ENCODE measurements at regions not wholly inside any gene's neighbourhood (a gene's known extent, or its start where the extent isn't known, plus 50 kb on each side); places are given as distances from the start of the nearest gene placed in this dataset.

DNA sequence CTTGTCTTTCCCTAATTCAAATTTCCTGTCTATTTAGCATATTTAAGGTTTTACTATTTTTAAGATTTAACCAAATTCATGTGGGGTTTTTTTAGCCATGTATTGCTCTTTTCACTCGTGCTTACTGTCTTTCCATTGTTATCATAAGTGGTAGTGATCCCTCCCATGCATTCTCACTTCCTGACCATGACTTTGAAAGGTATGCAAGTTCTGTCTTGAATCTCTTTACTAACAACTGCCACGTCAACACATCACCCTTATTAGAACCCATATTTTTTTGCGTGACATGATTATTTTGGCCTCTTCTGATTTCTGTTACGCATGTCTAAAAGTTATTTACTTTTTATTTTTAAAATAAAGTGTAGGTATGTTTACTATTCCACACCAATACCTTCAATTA lies 94.7 kb upstream of the CDH6 start:
- no peak for DNase-seq

DNA sequence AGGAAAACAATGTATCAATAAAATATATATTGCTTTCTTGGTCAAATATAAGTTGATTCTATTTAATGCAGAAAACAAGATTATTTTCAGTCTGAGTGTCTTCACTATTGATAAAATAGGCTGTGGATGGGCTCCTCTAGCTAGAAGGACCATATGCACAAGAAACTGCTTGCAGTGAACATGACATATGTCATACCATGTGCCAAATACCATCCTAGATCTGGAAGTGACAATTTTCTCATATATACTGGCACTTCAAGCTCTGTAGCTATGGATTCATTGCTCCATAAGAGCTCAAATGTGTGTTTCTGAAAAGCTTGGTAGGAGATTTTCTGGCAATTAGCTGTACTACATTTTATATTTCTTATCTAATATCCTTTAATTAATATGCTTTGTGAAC lies 95.6 kb upstream of the CDH6 start:
- no peak for DNase-seq

DNA sequence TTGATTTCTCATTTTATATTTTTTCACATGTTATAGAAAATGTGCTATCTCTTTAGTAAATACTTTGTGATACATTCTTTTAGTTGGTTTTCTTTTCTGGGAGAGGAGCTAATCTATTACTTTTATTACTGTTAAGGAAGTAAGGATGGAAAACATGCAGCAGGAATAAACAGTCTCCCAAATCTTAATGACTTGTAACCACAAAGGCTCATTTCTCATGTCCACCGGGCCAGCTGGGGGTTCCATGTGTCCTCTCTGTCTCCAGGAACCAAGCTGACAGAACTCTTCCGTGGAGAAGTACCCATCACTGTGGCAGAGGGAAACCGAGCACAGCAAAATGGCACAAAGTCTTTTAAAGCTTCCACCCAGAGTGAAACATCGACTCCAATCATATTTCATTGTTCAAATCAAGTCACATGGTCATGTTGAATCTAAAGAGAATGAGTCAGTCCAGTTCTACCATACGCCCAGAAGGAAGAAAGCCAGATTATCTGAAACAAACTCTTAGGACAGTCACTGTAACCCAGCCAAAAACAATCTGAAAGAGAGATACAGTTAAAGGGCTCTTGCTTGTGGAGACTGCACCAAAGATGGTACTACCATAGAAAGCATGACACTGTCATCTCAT lies 97.1 kb upstream of the CDH6 start:
- DNase-seq = no peak

DNA sequence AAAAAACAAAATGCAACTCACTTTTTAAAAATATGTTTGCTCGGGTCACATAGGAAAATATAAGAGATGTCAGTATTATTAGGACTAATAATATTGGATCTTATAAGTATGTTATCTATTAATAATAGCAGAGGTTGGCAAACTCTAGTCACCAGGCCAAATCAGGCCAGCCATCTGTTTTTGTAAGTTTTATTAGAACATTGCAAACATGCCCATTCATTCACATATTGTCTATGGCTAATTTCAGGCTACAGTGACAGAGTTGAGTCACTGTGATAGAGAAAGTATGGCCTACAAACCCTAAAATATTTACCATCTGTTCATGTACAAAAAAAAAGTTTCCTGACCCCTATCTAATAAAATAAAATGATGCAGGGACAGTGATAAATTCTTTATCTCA lies 97.7 kb upstream of the CDH6 start:
- DNase-seq = no peak

DNA sequence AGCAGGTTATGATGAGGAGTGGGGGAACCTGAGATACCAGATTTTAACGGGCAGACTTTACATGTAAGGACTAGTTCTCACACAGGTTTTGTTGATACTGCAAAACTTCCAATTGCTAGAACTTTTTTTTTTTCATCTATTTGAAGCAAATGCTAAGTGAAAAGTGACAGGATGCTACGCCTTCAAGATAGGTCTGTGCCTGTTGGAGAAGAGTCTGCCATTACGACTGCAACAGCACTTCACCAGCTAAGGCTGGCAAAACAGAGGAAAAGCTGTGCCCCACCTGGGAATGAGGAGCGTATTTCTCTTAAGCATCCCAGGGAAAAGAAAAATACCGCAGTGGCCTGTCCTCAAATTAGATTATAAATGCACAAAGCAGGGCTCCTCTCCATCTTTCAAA lies 102.0 kb upstream of the CDH6 start:
- no peak for DNase-seq

DNA sequence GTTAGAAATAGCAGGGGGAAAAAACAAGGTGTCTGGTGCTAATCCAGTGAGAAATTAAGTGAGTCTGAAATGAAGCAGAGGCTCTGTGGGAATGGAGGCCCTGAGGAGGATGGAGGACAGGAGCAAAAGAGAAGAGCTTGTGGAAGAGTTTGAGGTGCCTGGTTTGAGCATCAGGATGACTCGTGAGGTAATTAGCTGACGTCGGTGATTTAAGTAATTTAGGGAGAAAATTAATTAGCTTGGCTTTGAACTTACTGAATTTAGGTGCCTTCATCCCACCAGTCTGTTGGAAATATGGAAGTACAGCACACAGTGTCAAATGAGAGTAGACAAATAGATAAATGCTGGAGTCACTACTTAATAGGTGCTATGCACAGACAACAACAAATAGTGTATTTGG lies 103.0 kb upstream of the CDH6 start:
- no peak for DNase-seq

DNA sequence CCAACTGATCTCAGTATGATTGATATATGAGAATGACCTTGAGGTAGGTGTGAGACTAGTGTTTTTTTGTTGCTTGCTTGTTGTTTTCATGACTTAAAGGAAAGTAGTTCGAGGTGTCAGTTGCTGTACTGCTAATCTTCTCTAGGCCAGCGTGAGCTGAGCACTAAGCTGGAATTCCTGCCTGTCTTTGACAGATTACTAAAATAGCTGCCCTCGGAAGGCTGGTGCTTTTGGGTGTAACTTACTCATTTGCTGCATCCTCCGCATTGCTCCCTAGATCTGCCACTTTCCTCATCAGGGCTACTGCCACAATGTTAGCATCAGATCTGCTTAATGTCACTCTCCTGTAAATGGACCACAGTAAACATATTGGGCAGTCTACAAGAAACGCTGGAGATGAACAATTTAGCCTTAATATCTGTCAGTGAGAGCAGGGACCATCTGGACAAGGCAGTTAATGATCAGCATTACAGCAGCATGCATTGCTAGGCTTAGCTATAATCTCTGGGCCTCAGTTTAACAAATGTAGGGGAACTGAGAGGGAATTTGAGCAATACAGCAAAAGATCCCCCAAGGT lies 106.6 kb upstream of the CDH6 start:
- DNase-seq = no peak

DNA sequence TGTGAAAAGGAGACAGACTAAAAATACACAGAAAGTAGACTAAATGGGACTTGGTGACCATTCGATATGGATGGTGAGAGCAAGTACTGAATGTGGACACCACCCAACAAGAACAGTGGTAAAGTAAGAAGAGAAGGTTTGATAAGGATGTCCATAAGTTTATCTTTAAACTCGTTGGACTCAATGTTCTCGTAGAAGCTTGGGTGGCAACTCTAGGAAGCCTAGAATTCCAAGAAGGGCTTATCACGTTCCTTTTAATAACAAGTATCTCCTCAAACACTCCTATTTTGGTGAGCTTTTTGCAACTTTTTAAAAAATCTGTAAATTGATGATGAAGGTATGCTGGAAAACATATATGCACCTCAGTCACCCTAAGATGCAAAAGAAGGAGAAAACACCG lies 108.6 kb upstream of the CDH6 start:
- DNase-seq = no peak

DNA sequence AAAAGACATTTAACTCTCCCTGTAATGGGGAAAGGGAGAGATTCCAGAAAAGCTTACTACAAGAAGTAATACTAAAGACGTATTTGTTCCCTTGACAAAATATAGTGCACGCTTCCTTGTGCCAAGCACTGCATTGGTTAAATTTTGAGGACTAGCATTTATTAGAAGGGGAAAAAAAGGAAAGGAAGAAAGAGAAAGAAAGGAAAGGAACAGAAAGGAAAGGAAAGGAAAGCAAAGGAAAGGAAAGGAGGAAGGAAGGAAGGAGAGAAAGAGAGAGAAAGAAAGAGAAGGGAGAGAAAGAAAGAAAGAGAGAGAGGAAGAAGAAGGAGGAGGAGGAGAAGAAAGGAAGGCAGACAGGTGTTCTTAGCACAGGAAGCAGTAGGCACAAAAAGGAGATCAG lies 110.1 kb upstream of the CDH6 start:
- DNase-seq = no peak

DNA sequence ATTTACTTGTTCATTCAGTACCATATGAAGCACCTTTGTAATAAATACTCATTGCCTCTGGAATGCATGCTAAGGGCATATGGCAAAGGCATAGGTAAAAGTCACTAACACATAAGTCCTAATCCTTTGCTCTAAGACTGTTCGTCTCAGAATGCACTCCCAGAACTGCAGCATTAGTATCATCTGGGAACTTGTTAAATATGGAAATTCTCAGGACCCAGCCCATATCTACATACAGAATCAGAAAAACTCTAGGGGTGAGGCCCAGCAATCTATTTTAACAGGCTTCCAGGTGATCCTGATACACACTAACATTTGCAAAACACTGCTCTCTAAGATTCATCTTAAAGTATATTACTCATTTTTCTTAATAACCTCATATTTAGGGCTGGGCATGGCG lies 113.8 kb upstream of the CDH6 start:
- no peak for DNase-seq

DNA sequence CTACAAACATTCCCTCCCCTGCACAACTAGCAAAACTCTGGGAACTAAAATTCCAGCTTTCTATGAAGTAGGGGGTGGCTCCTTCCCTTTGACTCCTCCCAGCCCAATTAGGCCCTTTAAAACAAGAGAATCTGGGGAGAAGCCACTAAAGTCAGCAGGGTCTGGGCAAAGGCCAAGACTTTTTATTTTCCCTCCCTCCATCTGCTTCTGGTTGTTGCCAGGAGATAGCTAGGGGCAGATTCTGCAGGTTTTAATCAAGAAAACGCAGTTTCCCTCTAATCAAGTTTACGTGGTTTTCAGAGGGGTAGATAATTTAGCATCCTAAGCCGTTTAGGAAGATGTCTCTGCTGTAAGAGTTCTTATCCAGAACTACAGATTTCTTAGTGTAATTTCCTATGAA lies 114.5 kb upstream of the CDH6 start:
- DNase-seq = peak in 1 of 3 donors; percentile 5

DNA sequence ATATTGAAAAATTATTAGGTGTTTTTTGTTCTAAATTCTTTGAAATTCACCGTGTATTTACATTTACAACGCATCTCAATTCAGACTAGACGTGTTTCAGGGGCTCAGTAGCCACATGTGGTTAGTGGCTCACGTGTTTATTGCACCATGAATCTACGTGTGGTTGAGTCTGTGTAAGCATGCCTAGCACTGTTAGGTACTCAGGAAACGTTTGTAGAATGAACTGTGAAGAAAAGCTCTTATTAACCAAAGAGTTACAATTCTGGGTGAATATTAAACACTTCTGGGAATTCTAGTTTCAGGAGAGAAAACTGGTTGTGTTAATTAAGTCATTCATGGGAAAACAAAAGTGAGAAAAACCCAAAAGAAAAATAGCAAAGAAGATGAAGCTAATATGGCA lies 117.5 kb upstream of the CDH6 start:
- DNase-seq = no peak

DNA sequence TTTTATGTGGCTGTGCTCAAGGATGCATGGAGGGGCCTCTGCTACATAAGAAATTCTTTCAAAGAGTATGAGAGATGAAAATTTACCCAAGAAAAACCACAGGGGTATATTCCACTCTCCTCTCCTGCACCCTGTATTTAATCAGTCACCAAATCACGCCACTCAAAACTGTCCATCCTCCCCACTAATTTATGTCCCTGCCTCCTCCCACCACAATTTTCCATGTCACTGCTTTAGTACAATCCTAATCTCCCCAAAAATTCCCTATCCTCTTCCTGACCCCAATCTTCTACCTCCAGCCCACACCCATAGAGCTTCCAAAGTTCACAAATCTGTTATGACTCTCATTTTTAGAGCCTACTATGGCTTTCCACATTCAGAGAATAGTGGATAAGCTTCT lies 125.2 kb upstream of the CDH6 start:
- no peak for DNase-seq

DNA sequence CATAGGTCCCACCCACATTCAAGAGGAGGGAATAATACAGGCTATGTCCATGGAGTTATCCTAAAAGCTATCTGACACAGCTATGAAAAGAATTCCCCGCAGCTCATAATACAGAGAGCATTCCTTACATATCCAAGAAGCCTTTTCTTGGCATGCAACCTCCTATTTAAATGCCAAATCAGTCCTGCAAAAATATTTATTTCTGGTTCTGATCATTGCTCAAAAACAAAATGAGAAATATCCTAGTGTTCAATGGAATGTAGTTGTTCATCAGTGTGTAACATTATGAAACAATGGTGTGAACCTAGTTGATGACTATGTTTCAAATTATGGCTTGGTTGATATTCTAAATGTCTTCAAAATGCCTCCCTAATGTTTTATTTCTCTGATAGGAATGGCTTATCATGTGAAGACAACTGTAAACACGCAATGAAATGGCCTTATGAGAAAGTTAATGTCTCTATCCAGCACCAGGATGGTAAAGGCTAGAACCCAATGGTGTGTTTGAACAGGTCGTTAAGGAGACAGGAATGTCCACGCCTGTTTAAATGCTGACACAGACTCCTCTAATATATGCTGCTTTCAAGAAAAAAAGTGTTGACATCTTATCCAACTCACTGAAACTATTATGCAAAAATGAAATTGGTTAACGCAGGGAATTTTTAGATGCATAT lies 126.7 kb upstream of the CDH6 start:
- peak in 1 of 3 donors; percentile 30 for DNase-seq

DNA sequence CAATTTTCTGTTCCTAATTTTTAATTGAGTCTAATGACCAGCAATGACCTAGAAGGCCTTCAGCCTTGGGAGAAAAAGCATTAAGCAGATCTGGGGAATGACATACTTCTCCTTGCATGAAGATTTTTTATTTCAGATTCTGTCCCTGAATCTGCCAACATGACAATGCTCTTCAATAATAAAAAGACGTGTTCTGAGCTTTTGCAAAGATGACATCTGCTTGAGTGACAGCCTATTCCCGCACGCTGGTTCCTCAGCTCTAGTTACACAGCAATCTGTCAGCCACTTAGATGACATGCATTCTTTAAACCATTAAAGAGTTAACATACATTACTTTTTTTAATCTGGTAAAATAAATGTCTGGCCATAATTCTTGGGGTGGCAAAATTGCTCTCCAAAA lies 129.3 kb upstream of the CDH6 start:
- no peak for DNase-seq

DNA sequence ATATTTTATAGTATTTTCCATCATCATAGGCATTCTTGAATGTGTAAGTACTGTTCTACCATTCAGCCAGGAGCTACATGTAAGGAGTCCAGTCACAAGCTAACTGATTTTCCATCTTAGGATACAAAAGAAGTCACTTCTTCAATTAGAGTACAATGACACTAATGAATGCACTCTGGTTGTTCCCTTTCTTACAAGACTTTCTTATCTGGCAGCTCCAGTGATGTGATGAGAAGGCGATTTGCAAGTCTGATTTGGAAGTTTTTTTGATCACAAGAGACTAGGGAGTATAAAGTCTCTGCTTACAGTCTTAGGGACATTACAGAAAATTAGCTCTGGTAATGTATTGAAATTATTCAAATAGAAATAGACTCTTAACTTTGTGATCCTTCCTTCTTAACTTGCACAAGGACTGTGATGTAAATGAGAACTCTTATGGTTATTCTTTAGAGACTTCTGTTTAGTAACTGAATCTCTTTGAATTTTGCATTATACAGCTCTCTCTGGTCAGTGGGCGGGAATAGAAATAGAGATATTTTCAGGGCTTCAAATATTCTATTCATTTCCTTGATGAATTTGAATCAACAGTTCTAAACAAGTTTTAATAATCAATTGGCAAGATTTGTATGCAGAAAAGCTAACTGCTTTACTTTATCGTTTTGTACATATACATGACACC lies 130.4 kb upstream of the CDH6 start:
- DNase-seq = no peak

DNA sequence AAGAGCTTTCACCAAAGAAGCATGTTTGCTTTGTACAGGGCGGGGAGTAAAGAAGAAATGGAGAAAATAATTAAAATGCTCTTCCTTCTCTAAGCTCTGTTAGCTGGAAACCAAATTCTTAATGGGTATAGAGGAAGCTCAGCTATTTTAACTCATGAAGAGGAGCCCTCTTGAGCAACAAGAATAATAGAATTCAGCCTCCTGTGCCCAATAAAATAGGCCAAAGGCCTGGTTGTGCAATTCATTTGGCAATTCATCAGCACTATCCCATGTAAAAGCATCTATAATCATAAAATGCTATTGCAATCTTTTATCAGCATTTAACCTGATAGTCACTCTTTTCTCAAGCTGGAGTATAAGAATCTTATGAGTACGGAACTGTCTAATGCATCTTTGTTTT lies 133.6 kb upstream of the CDH6 start:
- no peak for DNase-seq

DNA sequence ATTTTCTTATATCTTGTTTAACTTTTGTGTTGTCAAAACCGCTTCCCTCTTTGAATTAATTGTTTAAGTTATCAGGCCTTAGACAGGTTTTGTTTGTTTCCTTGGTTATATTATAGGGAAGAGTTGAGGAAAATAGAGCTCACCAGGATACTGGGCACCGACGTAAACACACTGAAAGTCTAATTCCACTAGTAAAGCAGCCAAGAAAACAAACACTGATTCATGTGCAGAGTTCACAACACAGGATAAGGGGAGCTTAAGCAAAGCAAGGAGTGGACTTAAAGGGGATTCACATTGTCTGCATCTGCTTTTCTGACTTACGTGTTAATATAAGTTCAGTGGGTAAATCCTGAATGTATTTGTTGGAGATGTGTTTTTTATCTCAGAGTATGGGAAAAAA lies 139.0 kb upstream of the CDH6 start:
- DNase-seq = no peak

DNA sequence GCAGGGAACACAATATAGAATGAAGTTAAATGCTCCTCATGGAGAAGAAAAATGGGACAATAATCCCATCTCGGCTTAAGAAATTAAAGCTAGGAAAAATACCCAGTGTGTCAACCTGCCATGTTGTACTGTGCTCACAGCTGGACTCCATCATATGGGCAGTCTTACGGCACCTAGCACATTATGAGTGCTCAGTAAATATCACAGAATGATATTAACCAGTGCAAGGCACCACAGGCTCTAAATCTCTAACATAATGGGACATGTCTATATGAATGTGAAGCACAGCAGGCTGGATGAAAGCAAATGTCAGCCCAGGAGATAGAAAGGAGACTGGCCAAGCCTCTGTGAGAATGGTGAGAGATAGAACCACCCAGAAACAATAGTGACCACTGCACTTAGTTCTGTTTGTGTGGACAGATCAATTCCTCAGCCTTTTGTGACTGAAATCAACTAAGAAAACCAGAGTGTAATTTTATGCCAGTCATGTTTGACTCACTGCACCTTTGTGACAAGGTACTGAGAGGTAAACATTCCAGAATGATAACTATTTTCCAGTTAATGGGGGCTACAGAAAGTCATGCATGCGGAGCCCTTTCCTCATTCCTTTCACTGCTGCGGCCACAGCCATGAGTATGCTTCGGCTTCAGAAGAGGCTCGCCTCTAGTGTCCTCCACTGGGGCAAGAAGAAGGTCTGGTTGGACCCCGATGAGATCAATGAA lies 140.4 kb upstream of the CDH6 start:
- DNase-seq = no peak

DNA sequence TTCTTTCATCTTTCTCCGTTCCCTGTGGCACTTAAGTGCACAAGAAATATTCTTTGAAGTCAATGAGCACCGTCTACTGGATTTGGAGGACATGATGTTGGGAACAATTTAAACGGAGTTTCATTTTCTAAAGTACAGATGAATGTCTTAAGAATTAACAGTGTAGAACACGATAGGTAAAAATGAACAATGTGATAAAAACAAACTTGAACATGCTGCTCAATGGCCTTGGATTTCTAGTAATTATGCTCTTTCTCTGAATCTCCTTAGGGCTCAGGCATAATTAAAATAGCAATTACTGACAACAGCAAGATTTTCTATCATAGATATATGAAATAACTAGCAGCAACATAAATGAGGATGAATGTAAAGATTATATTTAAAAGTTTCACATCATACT lies 142.2 kb upstream of the CDH6 start:
- no peak for DNase-seq

DNA sequence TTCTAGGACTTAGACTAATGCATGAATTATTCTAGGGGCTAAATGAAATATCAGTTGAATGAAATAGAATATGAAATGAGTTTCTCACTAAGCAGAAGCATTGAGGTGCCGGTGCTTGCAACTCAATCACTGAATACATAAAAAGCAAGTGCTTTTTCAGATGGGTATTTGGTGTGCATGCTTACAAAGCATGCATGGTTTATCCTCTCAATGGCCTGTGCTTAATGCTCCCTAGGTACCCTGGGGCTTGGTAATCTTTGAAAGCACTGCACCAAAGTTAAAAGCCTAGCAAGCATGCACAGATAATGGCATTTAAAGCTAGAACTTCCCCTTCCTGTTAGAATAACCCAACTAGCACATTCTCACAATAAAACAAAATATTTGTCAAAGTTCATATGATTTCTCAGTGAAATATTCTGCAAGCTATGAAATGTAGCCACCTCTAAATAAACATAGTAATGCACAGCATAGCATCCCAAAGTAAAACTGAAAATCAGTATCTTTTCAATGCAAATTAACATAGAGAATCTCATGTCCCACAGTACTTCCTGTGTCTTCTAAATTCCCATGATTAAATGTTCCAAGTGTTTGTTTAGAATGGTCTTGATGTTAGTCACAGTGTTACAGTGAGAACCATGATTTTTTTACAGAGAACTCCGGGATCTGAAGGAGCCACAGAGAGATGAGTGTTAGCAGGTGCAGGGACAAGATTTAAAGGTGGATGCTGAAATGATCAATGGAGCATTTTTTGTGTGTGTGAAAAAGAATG lies 143.4 kb upstream of the CDH6 start:
- no peak for DNase-seq

DNA sequence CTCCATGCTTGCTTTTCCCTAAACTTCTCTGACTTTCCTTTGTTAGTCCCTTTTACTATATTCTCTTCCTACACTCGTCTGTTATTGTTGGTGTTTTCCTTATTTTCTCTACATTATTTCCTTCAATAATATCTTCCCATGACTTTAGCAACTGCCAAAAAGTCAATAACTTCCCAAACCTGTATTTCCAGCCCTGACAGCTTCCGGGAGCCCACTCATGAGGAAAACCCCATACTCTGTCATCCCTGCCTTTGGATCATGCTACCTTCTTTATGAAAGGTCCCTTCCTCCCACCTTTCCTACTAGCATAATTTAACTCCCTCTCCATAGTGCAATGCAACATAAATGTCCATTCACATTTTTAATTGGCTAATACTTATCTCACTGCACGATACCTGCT lies 144.0 kb upstream of the CDH6 start:
- DNase-seq = no peak

All from muscle of back (tissue), 3 donors.